Loucy (cell line): ENCODE measurements at regions not wholly inside any gene's neighbourhood (a gene's known extent, or its start where the extent isn't known, plus 50 kb on each side); places are given as distances from the start of the nearest gene placed in this dataset.

Experiments used
- H2AFZ ChIP-seq: fragments of 200-600 bp; sonication (generic); 2 replicates; pipeline ENCODE4 v1.6.0; 2016; ENCODE audit warnings: antibody characterized with exemption, mild to moderate bottlenecking, low read length, moderate library complexity
- H3F3A ChIP-seq: fragments of 200-600 bp; 2 replicates; pipeline ENCODE4 v1.6.0; 2016; ENCODE audit warnings: antibody characterized with exemption, low read depth, mild to moderate bottlenecking
- H3K27me3 ChIP-seq: fragments of 200-600 bp; sonication (generic); 2 replicates; pipeline ENCODE4 v1.6.1; 2014; ENCODE audit warnings: low read length, mild to moderate bottlenecking; ENCODE audit not compliant: insufficient read depth, poor library complexity, severe bottlenecking
- H3K36me3 ChIP-seq: fragments of 200-600 bp; sonication (generic); 2 replicates; pipeline ENCODE4 v1.6.1; 2016; ENCODE audit warnings: low read length; ENCODE audit not compliant: insufficient read depth
- H3K4me1 ChIP-seq: fragments of 200-600 bp; sonication (generic); 2 replicates; pipeline ENCODE4 v1.5.1; 2014; ENCODE audit warnings: low read length, mild to moderate bottlenecking; ENCODE audit not compliant: insufficient read depth, poor library complexity, severe bottlenecking
- H3K4me2 ChIP-seq: fragments of 200-600 bp; sonication (generic); 2 replicates; pipeline ENCODE4 v1.6.0; 2014; ENCODE audit warnings: antibody characterized with exemption, low read length, low read depth, mild to moderate bottlenecking; ENCODE audit not compliant: poor library complexity, severe bottlenecking
- H3K4me3 ChIP-seq: fragments of 200-600 bp; sonication (generic); 2 replicates; pipeline ENCODE4 v1.5.1; 2014; ENCODE audit warnings: low read length, mild to moderate bottlenecking, mixed read lengths; ENCODE audit not compliant: poor library complexity, severe bottlenecking
- H3K79me2 ChIP-seq: fragments of 200-600 bp; sonication (generic); 2 replicates; pipeline ENCODE4 v1.6.1; 2014; ENCODE audit warnings: low read length; ENCODE audit not compliant: insufficient read depth
- H3K9ac ChIP-seq: fragments of 200-600 bp; sonication (generic); 2 replicates; pipeline ENCODE4 v1.6.0; 2014; ENCODE audit warnings: mild to moderate bottlenecking, low read depth, low read length, moderate library complexity; ENCODE audit not compliant: poor library complexity, severe bottlenecking
- H3K9me2 ChIP-seq: fragments of 200-600 bp; sonication (generic); replicated peaks from 2 replicates; pipeline ENCODE4 v1.6.1; 2016; ENCODE audit warnings: low read depth, low read length, mixed read lengths
- H3K9me3 ChIP-seq: fragments of 200-600 bp; sonication (generic); 2 replicates; pipeline ENCODE4 v1.6.1; 2014; ENCODE audit warnings: mild to moderate bottlenecking, antibody characterized with exemption, low read length, low read depth; ENCODE audit not compliant: insufficient read depth
- H4K20me1 ChIP-seq: fragments of 200-600 bp; sonication (generic); 2 replicates; pipeline ENCODE4 v1.6.0; 2014; ENCODE audit warnings: antibody characterized with exemption, low read length, mild to moderate bottlenecking; ENCODE audit not compliant: insufficient read depth, poor library complexity, severe bottlenecking
- CTCF ChIP-seq: fragments of 200-600 bp; sonication (generic); conservative IDR thresholded peaks from 2 replicates; pipeline ENCODE4 v1.5.1; 2014; ENCODE audit warnings: mild to moderate bottlenecking, antibody characterized with exemption, low read length
- EZH2phosphoT487 ChIP-seq: fragments of 200-600 bp; IDR thresholded peaks from 2 replicates; pipeline ENCODE4 v1.6.1; 2018; ENCODE audit warnings: antibody characterized with exemption, mild to moderate bottlenecking, moderate library complexity, borderline replicate concordance

GRCh38 chr18:60664736-60665135 is 292.2 kb upstream of the MC4R start:
- no peaks in the 10 kb centered on the region for H3K79me2 ChIP-seq
- TF ChIP-seq EZH2phosphoT487 = no peak
- no peak for TF ChIP-seq CTCF
- H3K36me3 ChIP-seq = no peaks in the 10 kb centered on the region
- no peaks in the 10 kb centered on the region for H3K27me3 ChIP-seq
- no peaks in the 10 kb centered on the region for H3K9me3 ChIP-seq
- H3K4me1 ChIP-seq = no peaks in the 10 kb centered on the region
- no peak overlapping the region for H3K9ac ChIP-seq
- no peaks in the 10 kb centered on the region for H4K20me1 ChIP-seq
- no peaks in the 10 kb centered on the region for H3F3A ChIP-seq
- no peak overlapping the region for H3K4me2 ChIP-seq
- H2AFZ ChIP-seq = no peak overlapping the region
- H3K4me3 ChIP-seq = no peak overlapping the region
- no peaks in the 10 kb centered on the region for H3K9me2 ChIP-seq

- no peak overlapping the region for H3K9ac ChIP-seq
- H3K4me1 ChIP-seq = no peaks in the 10 kb centered on the region
- no peaks in the 10 kb centered on the region for H3K36me3 ChIP-seq
- no peaks in the 10 kb centered on the region for H3K27me3 ChIP-seq
- H4K20me1 ChIP-seq = no peaks in the 10 kb centered on the region
- no peak overlapping the region for H3K4me3 ChIP-seq
- no peaks in the 10 kb centered on the region for H3K9me3 ChIP-seq
- no peaks in the 10 kb centered on the region for H3F3A ChIP-seq
- H3K79me2 ChIP-seq = no peaks in the 10 kb centered on the region
- no peak overlapping the region for H2AFZ ChIP-seq
- H3K9me2 ChIP-seq = no peaks in the 10 kb centered on the region
- TF ChIP-seq CTCF (no peak), EZH2phosphoT487 (no peak)
- no peak overlapping the region for H3K4me2 ChIP-seq
Observed at GRCh38 chr18:60667016-60667415, 294.4 kb upstream of the MC4R start.

- no peaks in the 10 kb centered on the region for H3K27me3 ChIP-seq
- H3K4me1 ChIP-seq = no peaks in the 10 kb centered on the region
- no peak overlapping the region for H3K9ac ChIP-seq
- H3K4me2 ChIP-seq = no peak overlapping the region
- H3K4me3 ChIP-seq = no peak overlapping the region
- no peaks in the 10 kb centered on the region for H3K9me3 ChIP-seq
- no peaks in the 10 kb centered on the region for H3F3A ChIP-seq
- TF ChIP-seq CTCF (peak; percentile 37), EZH2phosphoT487 (no peak)
- no peaks in the 10 kb centered on the region for H4K20me1 ChIP-seq
- H3K36me3 ChIP-seq = no peaks in the 10 kb centered on the region
- no peaks in the 10 kb centered on the region for H3K9me2 ChIP-seq
- no peaks in the 10 kb centered on the region for H3K79me2 ChIP-seq
- H2AFZ ChIP-seq = no peak overlapping the region
Observed at GRCh38 chr18:60668583-60668982, 296.0 kb upstream of the MC4R start.
